NCI-H1417 treated with DMSO at 0.1 percent for 48 hours (cell line): ENCODE measurements at regions not wholly inside any gene's neighbourhood (a gene's known extent, or its start where the extent isn't known, plus 50 kb on each side); places are given as distances from the start of the nearest gene placed in this dataset.

Source experiments
- DNase-seq: peaks from one replicate; lab custom pipeline; 2025; lab: John Stamatoyannopoulos, UW

GRCh38 chr2:64769392-64770044, 115.8 kb upstream of the SERTAD2 start:
- DNase-seq = no peak

GRCh38 chr2:64770137-64770780, 116.5 kb upstream of the SERTAD2 start:
- no peak for DNase-seq

- no peak for DNase-seq
Observed at GRCh38 chr2:64770781-64771334, 117.1 kb upstream of the SERTAD2 start.

GRCh38 chr2:64771737-64772136, 118.0 kb upstream of the SERTAD2 start:
- no peak for DNase-seq

- no peak for DNase-seq
Observed at GRCh38 chr2:64773461-64774118, 119.9 kb upstream of the SERTAD2 start.

GRCh38 chr2:64777841-64778240, 124.1 kb upstream of the SERTAD2 start:
- no peak for DNase-seq

GRCh38 chr2:64779117-64779690, 125.5 kb upstream of the SERTAD2 start:
- DNase-seq = no peak

- DNase-seq = no peak
Observed at GRCh38 chr2:64780041-64780440, 126.3 kb upstream of the SERTAD2 start.

GRCh38 chr2:64781711-64782390, 128.1 kb upstream of the SERTAD2 start:
- no peak for DNase-seq

GRCh38 chr2:64784168-64785061, 130.7 kb upstream of the SERTAD2 start:
- no peak for DNase-seq

GRCh38 chr2:64785245-64785644, 131.5 kb upstream of the SERTAD2 start:
- DNase-seq = no peak

GRCh38 chr2:64786343-64787018, 132.8 kb upstream of the SERTAD2 start:
- no peak for DNase-seq

GRCh38 chr2:64787019-64787365, 133.3 kb upstream of the SERTAD2 start:
- no peak for DNase-seq

- DNase-seq = no peak
Observed at GRCh38 chr2:64787698-64788097, 134.0 kb upstream of the SERTAD2 start.

GRCh38 chr2:64789466-64790320, 136.0 kb upstream of the SERTAD2 start:
- no peak for DNase-seq

GRCh38 chr2:64792300-64792699, 138.6 kb upstream of the SERTAD2 start:
- no peak for DNase-seq

- DNase-seq = no peak
Observed at GRCh38 chr2:64792995-64793639, 139.4 kb upstream of the SERTAD2 start.

GRCh38 chr2:64793701-64794100, 140.0 kb upstream of the SERTAD2 start:
- DNase-seq = no peak

GRCh38 chr2:64794426-64794995, 140.8 kb upstream of the SERTAD2 start:
- no peak for DNase-seq
